Neuronal stem cell (in vitro differentiated cells): ENCODE measurements at regions not wholly inside any gene's neighbourhood (a gene's known extent, or its start where the extent isn't known, plus 50 kb on each side); places are given as distances from the start of the nearest gene placed in this dataset.

Source experiments
- DNase-seq: peaks from one replicate; pipeline ENCODE4 v3.0.0-alpha.2; 2013; ENCODE audit warnings: low spot score
- H2AFZ ChIP-seq: one replicate; pipeline ENCODE4 v1.6.1; 2013; ENCODE audit warnings: mild to moderate bottlenecking, low read length, inconsistent platforms
- H2AK5ac ChIP-seq: 2 replicates; pipeline ENCODE4 v1.6.1; 2013; ENCODE audit warnings: low read depth, mild to moderate bottlenecking, inconsistent platforms, low read length, moderate library complexity, mixed read lengths
- H2BK120ac ChIP-seq: 2 replicates; pipeline ENCODE4 v1.6.1; 2013; ENCODE audit warnings: low read depth, mild to moderate bottlenecking, inconsistent platforms, low read length, moderate library complexity, mixed read lengths
- H2BK12ac ChIP-seq: one replicate; pipeline ENCODE4 v1.6.1; 2013; ENCODE audit warnings: low read length, inconsistent platforms
- H2BK15ac ChIP-seq: 2 replicates; pipeline ENCODE4 v1.6.1; 2013; ENCODE audit warnings: mild to moderate bottlenecking, low read length, inconsistent platforms, mixed read lengths
- H2BK5ac ChIP-seq: one replicate; pipeline ENCODE4 v1.6.1; 2013; ENCODE audit warnings: inconsistent platforms, mild to moderate bottlenecking, low read length, moderate library complexity
- H3K14ac ChIP-seq: one replicate; pipeline ENCODE4 v1.6.1; 2013; ENCODE audit warnings: low read length, inconsistent platforms
- H3K18ac ChIP-seq: 2 replicates; pipeline ENCODE4 v1.6.1; 2013; ENCODE audit warnings: low read length, inconsistent platforms
- H3K23ac ChIP-seq: 2 replicates; pipeline ENCODE4 v1.6.1; 2013; ENCODE audit warnings: low read depth, mild to moderate bottlenecking, mixed read lengths, low read length, inconsistent platforms; ENCODE audit not compliant: poor library complexity
- H3K27ac ChIP-seq: replicated peaks from 3 replicates; pipeline ENCODE4 v1.5.1; 2013; ENCODE audit warnings: low read length, inconsistent platforms
- H3K27me3 ChIP-seq, 3 experiments: 2 replicates each; pipeline ENCODE4 v1.6.1; 2013; ENCODE audit warnings: low read length in 3 of 3, mild to moderate bottlenecking in 2 of 3, inconsistent platforms in 1 of 3, low read depth in 1 of 3, mixed read lengths in 1 of 3, moderate library complexity in 1 of 3; ENCODE audit not compliant: control insufficient read depth in 3 of 3, insufficient read depth in 3 of 3
- H3K36me3 ChIP-seq, 2 donors: replicated peaks in 1 of 2; 2 replicates each; pipeline ENCODE4 v1.6.1; 2013; ENCODE audit warnings: low read length in 2 of 2; ENCODE audit not compliant: control insufficient read depth in 2 of 2, insufficient read depth in 2 of 2
- H3K4ac ChIP-seq: 2 replicates; pipeline ENCODE4 v1.6.1; 2013; ENCODE audit warnings: inconsistent platforms, mild to moderate bottlenecking, low read length, moderate library complexity
- H3K4me1 ChIP-seq, 2 donors: 1 replicate in 1 of 2; 2 replicates in 1 of 2; pipeline ENCODE4 v1.6.1; 2013; ENCODE audit warnings: low read length in 2 of 2, low read depth in 1 of 2; ENCODE audit not compliant: control insufficient read depth in 2 of 2, insufficient read depth in 1 of 2
- H3K4me2 ChIP-seq: one replicate; pipeline ENCODE4 v1.6.1; 2013; ENCODE audit warnings: mild to moderate bottlenecking, low read length, inconsistent platforms; ENCODE audit not compliant: insufficient read depth, poor library complexity, severe bottlenecking
- H3K4me3 ChIP-seq, 2 donors: 2 replicates each; pipeline ENCODE4 v1.5.1; 2013; ENCODE audit warnings: low read length in 2 of 2, mild to moderate bottlenecking in 2 of 2, inconsistent platforms in 1 of 2, moderate library complexity in 1 of 2
- H3K79me1 ChIP-seq: one replicate; pipeline ENCODE4 v1.6.1; 2013; ENCODE audit warnings: low read depth, mild to moderate bottlenecking, inconsistent platforms, low read length, moderate library complexity
- H3K9ac ChIP-seq: one replicate; pipeline ENCODE4 v1.6.1; 2013; ENCODE audit warnings: mild to moderate bottlenecking, low read depth, low read length, inconsistent platforms; ENCODE audit not compliant: poor library complexity
- H3K9me3 ChIP-seq, 2 donors: replicated peaks in 1 of 2; 2 replicates each; pipeline versions ENCODE3 to v1.6.1; 2013; ENCODE audit warnings: low read length in 2 of 2, mild to moderate bottlenecking in 2 of 2, inconsistent platforms in 1 of 2, low read depth in 1 of 2, mixed read lengths in 1 of 2, moderate library complexity in 1 of 2; ENCODE audit not compliant: control insufficient read depth in 2 of 2, insufficient read depth in 1 of 2
- H4K8ac ChIP-seq: one replicate; pipeline ENCODE4 v1.6.1; 2013; ENCODE audit warnings: low read depth, mild to moderate bottlenecking, inconsistent platforms, low read length, moderate library complexity
- H4K91ac ChIP-seq: one replicate; pipeline ENCODE4 v1.6.1; 2013; ENCODE audit warnings: low read length, low read depth, mild to moderate bottlenecking, inconsistent platforms; ENCODE audit not compliant: poor library complexity
- WGBS, 2 donors: extraction: QIAGEN DNeasy Blood & Tissue Kit; methylation state at CpG; one replicate each; pipeline ENCODE4 v1.1.7; 2013; ENCODE audit warnings: missing lambda C conversion rate in 2 of 2, mixed read lengths in 1 of 2; ENCODE audit not compliant: insufficient read length in 2 of 2, insufficient replicate concordance in 1 of 2; ENCODE audit errors: extremely low coverage in 2 of 2; 5-methylcytosine and 5-hydroxymethylcytosine counted together

DNA sequence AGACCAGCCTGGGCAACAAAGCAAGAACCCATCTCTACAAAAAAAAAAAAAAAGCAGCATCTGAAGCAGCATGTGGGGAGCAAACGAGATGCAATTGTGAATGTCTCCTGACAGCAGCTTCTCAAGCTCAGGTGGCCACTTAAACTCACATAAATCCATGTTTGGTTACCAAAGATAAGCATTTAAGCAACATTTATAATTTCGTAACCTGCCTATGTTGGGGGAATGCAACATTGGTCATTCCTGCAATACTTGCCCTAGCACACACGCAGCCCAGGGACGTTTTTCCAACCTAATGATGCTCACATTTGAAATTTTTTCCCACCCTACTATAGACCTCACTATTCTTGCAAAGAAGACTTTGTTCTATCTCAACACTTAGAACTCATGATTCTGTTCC lies 113.3 kb downstream of the ZFP64 start:
- no peak for DNase-seq
- no peak overlapping the region for H3K4ac ChIP-seq
- no peak overlapping the region for H3K27ac ChIP-seq
- peaks cover 2 to 7% of the 10 kb centered on the region in 2 donors for H3K4me1 ChIP-seq
- H3K14ac ChIP-seq = no peak overlapping the region
- H2BK12ac ChIP-seq = no peak overlapping the region
- H3K18ac ChIP-seq = no peak overlapping the region
- H2BK120ac ChIP-seq = no peak overlapping the region
- H3K9me3 ChIP-seq = no peaks in the 10 kb centered on the region
- H2AK5ac ChIP-seq = no peak overlapping the region
- no CpG with 5 or more reads among the region's 4 CpGs for WGBS, 2 donors
- H2AFZ ChIP-seq = no peak overlapping the region
- H4K91ac ChIP-seq = no peak overlapping the region
- no peak overlapping the region for H3K4me3 ChIP-seq
- H4K8ac ChIP-seq = no peak overlapping the region
- no peak overlapping the region for H3K9ac ChIP-seq
- no peak overlapping the region for H3K4me2 ChIP-seq
- peaks cover 0 to 4% of the 10 kb centered on the region in 2 donors for H3K36me3 ChIP-seq
- H3K23ac ChIP-seq = no peak overlapping the region
- H2BK5ac ChIP-seq = no peak overlapping the region
- H3K27me3 ChIP-seq = no peaks in the 10 kb centered on the region
- no peaks in the 10 kb centered on the region for H3K79me1 ChIP-seq
- no peak overlapping the region for H2BK15ac ChIP-seq

DNA sequence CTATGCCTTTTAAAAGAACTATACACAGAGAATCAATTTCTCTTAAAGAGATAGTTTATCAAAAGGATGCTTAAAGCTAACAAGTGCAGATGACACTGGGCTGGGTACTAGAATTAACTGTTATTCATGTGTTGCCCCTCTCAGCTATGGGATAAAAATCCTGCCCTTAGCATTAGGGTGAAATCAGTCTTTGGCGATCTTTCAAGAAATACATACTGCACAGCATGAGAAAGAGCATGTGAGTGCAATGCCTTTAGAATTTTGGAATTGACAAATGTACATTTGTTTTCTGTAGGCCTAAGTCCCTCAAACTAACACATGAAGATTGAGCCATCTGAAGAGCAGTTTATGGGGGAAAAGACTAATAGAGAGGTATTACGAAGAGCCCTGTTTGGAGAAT lies 115.4 kb downstream of the ZFP64 start:
- Histone ChIP-seq H3K27ac (no peak overlapping the region), H3K14ac (no peak overlapping the region), H4K8ac (no peak overlapping the region), H3K79me1 (no peaks in the 10 kb centered on the region), H2AFZ (no peak overlapping the region), H2AK5ac (no peak overlapping the region), H3K9me3 (no peaks in the 10 kb centered on the region), H2BK120ac (no peak overlapping the region), H3K36me3 (peaks cover 3 to 4% of the 10 kb centered on the region in 2 donors), H3K4me3 (no peak overlapping the region), H2BK12ac (no peak overlapping the region), H2BK15ac (no peak overlapping the region), H3K4me1 (peaks cover 0 to 3% of the 10 kb centered on the region in 2 donors), H3K4ac (no peak overlapping the region), H3K9ac (no peak overlapping the region), H2BK5ac (no peak overlapping the region), H3K4me2 (no peak overlapping the region), H3K18ac (no peak overlapping the region), H3K27me3 (no peaks in the 10 kb centered on the region), H4K91ac (no peak overlapping the region), H3K23ac (no peak overlapping the region)
- no CpG with 5 or more reads among the region's 2 CpGs for WGBS, 2 donors
- DNase-seq = no peak

DNA sequence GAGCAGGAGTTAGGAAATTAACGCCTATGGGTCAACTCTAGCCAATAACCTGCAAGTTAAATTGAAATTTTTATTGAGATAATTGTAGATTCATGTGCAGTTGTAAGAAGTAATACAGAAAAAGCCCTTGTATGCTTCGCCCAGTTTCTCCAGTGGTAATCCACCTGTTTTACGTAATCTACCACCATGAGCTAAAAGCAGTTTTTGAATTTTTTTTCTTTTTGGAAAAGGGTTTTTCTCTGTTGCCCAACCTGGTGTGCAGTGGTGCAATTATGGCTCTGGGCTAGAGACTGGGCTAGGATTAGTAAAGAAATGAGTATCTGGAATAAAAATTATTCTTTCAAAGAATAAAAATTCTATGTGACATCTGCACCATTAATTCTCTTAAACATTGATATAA lies 116.2 kb downstream of the ZFP64 start:
- Histone ChIP-seq H4K91ac (no peak overlapping the region), H3K18ac (no peak overlapping the region), H2BK15ac (no peak overlapping the region), H3K36me3 (peaks cover 3 to 4% of the 10 kb centered on the region in 2 donors), H3K4me3 (no peak overlapping the region), H2AFZ (no peak overlapping the region), H3K9ac (no peak overlapping the region), H3K79me1 (no peaks in the 10 kb centered on the region), H2BK120ac (no peak overlapping the region), H2BK12ac (no peak overlapping the region), H3K4me1 (peaks cover 0 to 1% of the 10 kb centered on the region in 2 donors), H3K23ac (no peak overlapping the region), H4K8ac (no peak overlapping the region), H3K27me3 (no peaks in the 10 kb centered on the region), H2BK5ac (no peak overlapping the region), H3K9me3 (no peaks in the 10 kb centered on the region), H3K4ac (no peak overlapping the region), H2AK5ac (no peak overlapping the region), H3K27ac (no peak overlapping the region), H3K14ac (no peak overlapping the region), H3K4me2 (no peak overlapping the region)
- DNase-seq = no peak
- no CpG with 5 or more reads among the region's 3 CpGs for WGBS, 2 donors

DNA sequence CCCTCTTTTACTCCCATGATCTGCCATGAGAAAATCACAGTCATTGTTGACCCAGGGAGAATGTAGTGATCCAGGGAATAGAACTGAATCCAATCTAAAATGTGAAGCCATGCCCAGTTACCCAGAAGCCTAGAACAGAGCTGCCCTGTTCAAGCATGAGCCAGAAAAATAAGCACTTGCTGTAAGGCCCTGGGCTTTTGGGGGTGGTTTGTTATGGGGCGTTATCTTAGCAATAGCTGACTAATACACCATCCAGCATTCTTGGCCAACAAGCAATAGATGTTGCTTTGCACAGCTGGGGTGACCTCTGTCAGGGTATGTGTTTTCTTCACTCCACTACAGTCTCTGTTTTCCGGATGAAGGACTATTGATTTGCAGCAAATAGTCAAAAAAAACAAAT lies 120.4 kb downstream of the ZFP64 start:
- Histone ChIP-seq H3K23ac (no peak overlapping the region), H3K4me2 (no peak overlapping the region), H3K79me1 (no peaks in the 10 kb centered on the region), H4K91ac (no peak overlapping the region), H3K4ac (no peak overlapping the region), H2AFZ (no peak overlapping the region), H2BK5ac (no peak overlapping the region), H3K18ac (no peak overlapping the region), H2AK5ac (no peak overlapping the region), H3K9me3 (no peaks in the 10 kb centered on the region), H2BK120ac (no peak overlapping the region), H3K14ac (no peak overlapping the region), H3K36me3 (peaks cover 0 to 3% of the 10 kb centered on the region in 2 donors), H3K27me3 (no peaks in the 10 kb centered on the region), H2BK12ac (no peak overlapping the region), H3K4me1 (peaks cover 0 to 1% of the 10 kb centered on the region in 2 donors), H2BK15ac (no peak overlapping the region), H3K9ac (no peak overlapping the region), H3K4me3 (no peak overlapping the region), H3K27ac (no peak overlapping the region), H4K8ac (no peak overlapping the region)
- no peak for DNase-seq
- WGBS, 2 donors = no CpG with 5 or more reads among the region's 2 CpGs
